Hepatocyte (in vitro differentiated cells): ENCODE measurements at regions not wholly inside any gene's neighbourhood (a gene's known extent, or its start where the extent isn't known, plus 50 kb on each side); places are given as distances from the start of the nearest gene placed in this dataset.

ENCODE experiments used
- EZH2 ChIP-seq: fragments of 200-600 bp; sonication (generic); IDR thresholded peaks from 2 replicates; pipeline ENCODE4 v1.6.1; 2016; ENCODE audit warnings: antibody characterized with exemption, mild to moderate bottlenecking, borderline replicate concordance
- EZH2phosphoT487 ChIP-seq: fragments of 200-600 bp; sonication (generic); IDR thresholded peaks from one replicate; pipeline ENCODE4 v1.6.1; 2018; ENCODE audit warnings: antibody characterized with exemption, mild to moderate bottlenecking, low read depth, moderate library complexity; ENCODE audit not compliant: unreplicated experiment, severe bottlenecking
- TF ChIP-seq, protein P1 (sequence below): fragments of 200-600 bp; sonication (generic); IDR thresholded peaks from 2 replicates; pipeline ENCODE4 v1.5.1; 2016; ENCODE audit warnings: antibody characterized with exemption, mild to moderate bottlenecking; ENCODE audit not compliant: poor library complexity

DNA sequence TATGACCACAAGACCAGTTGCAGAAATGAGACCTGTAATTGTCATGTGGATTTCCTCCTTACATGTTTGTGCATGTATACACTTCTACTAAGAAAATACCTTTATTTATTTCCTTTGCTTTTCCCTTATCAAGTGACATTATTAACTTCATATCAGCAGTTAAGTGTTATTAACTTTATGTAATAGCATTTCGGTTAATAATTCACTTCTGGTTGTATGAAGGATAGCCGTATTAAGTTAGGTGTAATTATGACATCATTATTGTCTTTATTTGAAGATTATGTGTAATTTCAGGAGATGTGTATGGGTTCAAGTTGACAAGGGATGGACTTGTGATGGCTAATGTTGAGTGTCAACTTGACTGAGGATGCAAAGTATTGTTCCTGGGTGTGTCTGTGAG lies 881.2 kb upstream of the ATXN8OS start:
- TF ChIP-seq, protein P1, sequence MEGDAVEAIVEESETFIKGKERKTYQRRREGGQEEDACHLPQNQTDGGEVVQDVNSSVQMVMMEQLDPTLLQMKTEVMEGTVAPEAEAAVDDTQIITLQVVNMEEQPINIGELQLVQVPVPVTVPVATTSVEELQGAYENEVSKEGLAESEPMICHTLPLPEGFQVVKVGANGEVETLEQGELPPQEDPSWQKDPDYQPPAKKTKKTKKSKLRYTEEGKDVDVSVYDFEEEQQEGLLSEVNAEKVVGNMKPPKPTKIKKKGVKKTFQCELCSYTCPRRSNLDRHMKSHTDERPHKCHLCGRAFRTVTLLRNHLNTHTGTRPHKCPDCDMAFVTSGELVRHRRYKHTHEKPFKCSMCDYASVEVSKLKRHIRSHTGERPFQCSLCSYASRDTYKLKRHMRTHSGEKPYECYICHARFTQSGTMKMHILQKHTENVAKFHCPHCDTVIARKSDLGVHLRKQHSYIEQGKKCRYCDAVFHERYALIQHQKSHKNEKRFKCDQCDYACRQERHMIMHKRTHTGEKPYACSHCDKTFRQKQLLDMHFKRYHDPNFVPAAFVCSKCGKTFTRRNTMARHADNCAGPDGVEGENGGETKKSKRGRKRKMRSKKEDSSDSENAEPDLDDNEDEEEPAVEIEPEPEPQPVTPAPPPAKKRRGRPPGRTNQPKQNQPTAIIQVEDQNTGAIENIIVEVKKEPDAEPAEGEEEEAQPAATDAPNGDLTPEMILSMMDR = no peak
- TF ChIP-seq EZH2 = no peak
- no peak for TF ChIP-seq EZH2phosphoT487
